WTC11 (cell line): ENCODE measurements at regions not wholly inside any gene's neighbourhood (a gene's known extent, or its start where the extent isn't known, plus 50 kb on each side); places are given as distances from the start of the nearest gene placed in this dataset.

ENCODE experiments used
- ATAC-seq: fragments of 200-7000 bp; cut with Tn5 transposase; 2 replicates; pipeline ENCODE4 v1.10.0; 2021; ENCODE audit warnings: mild to moderate bottlenecking, moderate library complexity
- CTCF ChIA-PET: fragments of 300-600 bp; sonication (Branson Sonifier 250); formaldehyde crosslinking; loops from one replicate; lab custom pipeline; 2021; ENCODE audit warnings: antibody characterized with exemption; lab: Charles Lee
- POLR2A ChIA-PET: fragments of 350-600 bp; sonication (Branson Sonifier 250); formaldehyde crosslinking; loops from one replicate; lab custom pipeline; 2021; ENCODE audit warnings: antibody characterized with exemption; lab: Charles Lee
- DNase-seq: peaks from one replicate; pipeline ENCODE4 v3.0.0; 2021; ENCODE audit warnings: low spot score
- H3K27ac Mint-ChIP-seq: 2 replicates; pipeline ENCODE4 v1.8.0; 2021; ENCODE audit warnings: mixed read lengths
- H3K27me3 Mint-ChIP-seq: 2 replicates; pipeline ENCODE4 v1.8.0; 2021; ENCODE audit warnings: low read depth, mild to moderate bottlenecking, moderate library complexity, mixed read lengths
- H3K36me3 Mint-ChIP-seq: 2 replicates; pipeline ENCODE4 v1.8.0; 2021; ENCODE audit warnings: mixed read lengths
- H3K4me1 Mint-ChIP-seq: 2 replicates; pipeline ENCODE4 v1.8.0; 2022; ENCODE audit warnings: mixed read lengths
- H3K4me3 Mint-ChIP-seq: 2 replicates; pipeline ENCODE4 v1.8.0; 2021; ENCODE audit warnings: mild to moderate bottlenecking, moderate library complexity, mixed read lengths
- H3K9me3 Mint-ChIP-seq: 2 replicates; pipeline ENCODE4 v1.8.0; 2021; ENCODE audit warnings: mixed read lengths
- ATF6 ChIP-seq: sonication (generic); formaldehyde crosslinking; IDR thresholded peaks from 2 replicates; pipeline ENCODE4 v1.8.1; 2023; ENCODE audit warnings: mild to moderate bottlenecking, missing genetic modification reagents
- E2F1 ChIP-seq: sonication (generic); formaldehyde crosslinking; IDR thresholded peaks from 2 replicates; pipeline ENCODE4 v1.8.0; 2022; ENCODE audit warnings: mild to moderate bottlenecking, missing genetic modification reagents
- ETV6 ChIP-seq: sonication (generic); formaldehyde crosslinking; IDR thresholded peaks from 2 replicates; pipeline ENCODE4 v1.8.1; 2022; ENCODE audit warnings: mild to moderate bottlenecking, missing genetic modification reagents
- FOXJ3 ChIP-seq: sonication (generic); formaldehyde crosslinking; IDR thresholded peaks from 2 replicates; pipeline ENCODE4 v1.9.0; 2021; ENCODE audit warnings: missing genetic modification reagents, mild to moderate bottlenecking, borderline replicate concordance
- FOXP1 ChIP-seq: sonication (generic); formaldehyde crosslinking; IDR thresholded peaks from 2 replicates; pipeline ENCODE4 v1.8.0; 2022; ENCODE audit warnings: missing genetic modification reagents, mild to moderate bottlenecking, moderate library complexity, borderline replicate concordance
- FOXP4 ChIP-seq: sonication (generic); formaldehyde crosslinking; IDR thresholded peaks from 2 replicates; pipeline ENCODE4 v1.8.0; 2022; ENCODE audit warnings: mild to moderate bottlenecking, missing genetic modification reagents
- MXD4 ChIP-seq: fragments of 250-450 bp; sonication (Bioruptor Pico); IDR thresholded peaks from 2 replicates; pipeline ENCODE4 v1.8.0; 2021; ENCODE audit warnings: mild to moderate bottlenecking, moderate library complexity, borderline replicate concordance
- MYBL2 ChIP-seq: sonication (generic); formaldehyde crosslinking; IDR thresholded peaks from 2 replicates; pipeline ENCODE4 v1.8.1; 2023; ENCODE audit warnings: mild to moderate bottlenecking, moderate library complexity, missing genetic modification reagents
- NFYB ChIP-seq: sonication (generic); formaldehyde crosslinking; conservative IDR thresholded peaks from 2 replicates; pipeline ENCODE4 v1.8.0; 2022; ENCODE audit warnings: low read depth, missing genetic modification reagents
- NR3C1 ChIP-seq: sonication (generic); formaldehyde crosslinking; conservative IDR thresholded peaks from 2 replicates; pipeline ENCODE4 v1.8.1; 2023; ENCODE audit warnings: low read depth, mild to moderate bottlenecking, missing genetic modification reagents
- RORB ChIP-seq: fragments of 250-450 bp; sonication (Bioruptor Pico); IDR thresholded peaks from 2 replicates; pipeline ENCODE4 v1.9.0; 2021; ENCODE audit warnings: mild to moderate bottlenecking
- SMAD3 ChIP-seq: sonication (generic); formaldehyde crosslinking; IDR thresholded peaks from 2 replicates; pipeline ENCODE4 v1.8.0; 2022; ENCODE audit warnings: missing genetic modification reagents, mild to moderate bottlenecking, borderline replicate concordance
- TEAD4 ChIP-seq: sonication (generic); formaldehyde crosslinking; IDR thresholded peaks from 2 replicates; pipeline ENCODE4 v1.8.0; 2022; ENCODE audit warnings: mild to moderate bottlenecking, missing genetic modification reagents
- ZNF232 ChIP-seq: sonication (generic); formaldehyde crosslinking; IDR thresholded peaks from 2 replicates; pipeline ENCODE4 v1.8.0; 2022; ENCODE audit warnings: mild to moderate bottlenecking, missing genetic modification reagents
- TF ChIP-seq, protein P1 (sequence below): sonication (generic); formaldehyde crosslinking; IDR thresholded peaks from 2 replicates; pipeline ENCODE4 v1.8.0; 2022; ENCODE audit warnings: mild to moderate bottlenecking, missing genetic modification reagents
- TF ChIP-seq, protein P2 (sequence below): sonication (generic); formaldehyde crosslinking; IDR thresholded peaks from 2 replicates; pipeline ENCODE4 v1.8.1; 2023; ENCODE audit warnings: mild to moderate bottlenecking, missing genetic modification reagents
- TF ChIP-seq, protein P3 (sequence below): sonication (generic); formaldehyde crosslinking; IDR thresholded peaks from 2 replicates; pipeline ENCODE4 v1.8.1; 2022; ENCODE audit warnings: mild to moderate bottlenecking, missing genetic modification reagents, moderate library complexity, borderline replicate concordance
- TF ChIP-seq, protein P4 (sequence below): sonication (generic); formaldehyde crosslinking; IDR thresholded peaks from 2 replicates; pipeline ENCODE4 v1.8.1; 2022; ENCODE audit warnings: missing genetic modification reagents, borderline replicate concordance

DNA sequence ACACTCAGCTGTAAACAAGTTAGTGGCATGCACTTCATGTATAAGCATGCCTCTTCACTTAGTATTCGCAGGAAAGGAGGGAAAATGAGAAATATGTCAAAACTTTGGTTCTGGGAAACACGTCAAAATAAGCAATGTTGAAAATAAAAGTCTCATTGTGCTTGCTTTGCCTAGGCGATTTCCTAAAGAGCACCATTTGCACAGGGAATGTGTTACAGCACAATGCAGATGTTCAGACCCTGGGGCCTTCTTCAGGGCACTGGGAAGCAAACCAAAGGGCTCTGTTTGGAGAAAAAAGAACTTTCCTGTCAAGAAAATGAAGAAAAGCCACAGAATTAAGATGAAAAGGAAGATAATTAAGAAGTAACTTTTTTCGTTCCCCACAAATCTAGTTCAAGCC is 98.6 kb upstream of the PLD5 start (continued):
- TF ChIP-seq, protein P1, sequence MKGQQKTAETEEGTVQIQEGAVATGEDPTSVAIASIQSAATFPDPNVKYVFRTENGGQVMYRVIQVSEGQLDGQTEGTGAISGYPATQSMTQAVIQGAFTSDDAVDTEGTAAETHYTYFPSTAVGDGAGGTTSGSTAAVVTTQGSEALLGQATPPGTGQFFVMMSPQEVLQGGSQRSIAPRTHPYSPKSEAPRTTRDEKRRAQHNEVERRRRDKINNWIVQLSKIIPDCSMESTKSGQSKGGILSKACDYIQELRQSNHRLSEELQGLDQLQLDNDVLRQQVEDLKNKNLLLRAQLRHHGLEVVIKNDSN (CRISPR knock-in tag): no peak
- TF ChIP-seq NR3C1 (no peak), FOXJ3 (no peak), MYBL2 (CRISPR knock-in tag) (no peak), E2F1 (CRISPR knock-in tag) (no peak), ATF6 (no peak), FOXP1 (CRISPR knock-in tag) (no peak)
- TF ChIP-seq, protein P2, sequence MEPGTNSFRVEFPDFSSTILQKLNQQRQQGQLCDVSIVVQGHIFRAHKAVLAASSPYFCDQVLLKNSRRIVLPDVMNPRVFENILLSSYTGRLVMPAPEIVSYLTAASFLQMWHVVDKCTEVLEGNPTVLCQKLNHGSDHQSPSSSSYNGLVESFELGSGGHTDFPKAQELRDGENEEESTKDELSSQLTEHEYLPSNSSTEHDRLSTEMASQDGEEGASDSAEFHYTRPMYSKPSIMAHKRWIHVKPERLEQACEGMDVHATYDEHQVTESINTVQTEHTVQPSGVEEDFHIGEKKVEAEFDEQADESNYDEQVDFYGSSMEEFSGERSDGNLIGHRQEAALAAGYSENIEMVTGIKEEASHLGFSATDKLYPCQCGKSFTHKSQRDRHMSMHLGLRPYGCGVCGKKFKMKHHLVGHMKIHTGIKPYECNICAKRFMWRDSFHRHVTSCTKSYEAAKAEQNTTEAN (CRISPR knock-in tag): no peak
- TF ChIP-seq, protein P3, sequence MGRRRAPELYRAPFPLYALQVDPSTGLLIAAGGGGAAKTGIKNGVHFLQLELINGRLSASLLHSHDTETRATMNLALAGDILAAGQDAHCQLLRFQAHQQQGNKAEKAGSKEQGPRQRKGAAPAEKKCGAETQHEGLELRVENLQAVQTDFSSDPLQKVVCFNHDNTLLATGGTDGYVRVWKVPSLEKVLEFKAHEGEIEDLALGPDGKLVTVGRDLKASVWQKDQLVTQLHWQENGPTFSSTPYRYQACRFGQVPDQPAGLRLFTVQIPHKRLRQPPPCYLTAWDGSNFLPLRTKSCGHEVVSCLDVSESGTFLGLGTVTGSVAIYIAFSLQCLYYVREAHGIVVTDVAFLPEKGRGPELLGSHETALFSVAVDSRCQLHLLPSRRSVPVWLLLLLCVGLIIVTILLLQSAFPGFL (CRISPR knock-in tag): no peak
- TF ChIP-seq, protein P4, sequence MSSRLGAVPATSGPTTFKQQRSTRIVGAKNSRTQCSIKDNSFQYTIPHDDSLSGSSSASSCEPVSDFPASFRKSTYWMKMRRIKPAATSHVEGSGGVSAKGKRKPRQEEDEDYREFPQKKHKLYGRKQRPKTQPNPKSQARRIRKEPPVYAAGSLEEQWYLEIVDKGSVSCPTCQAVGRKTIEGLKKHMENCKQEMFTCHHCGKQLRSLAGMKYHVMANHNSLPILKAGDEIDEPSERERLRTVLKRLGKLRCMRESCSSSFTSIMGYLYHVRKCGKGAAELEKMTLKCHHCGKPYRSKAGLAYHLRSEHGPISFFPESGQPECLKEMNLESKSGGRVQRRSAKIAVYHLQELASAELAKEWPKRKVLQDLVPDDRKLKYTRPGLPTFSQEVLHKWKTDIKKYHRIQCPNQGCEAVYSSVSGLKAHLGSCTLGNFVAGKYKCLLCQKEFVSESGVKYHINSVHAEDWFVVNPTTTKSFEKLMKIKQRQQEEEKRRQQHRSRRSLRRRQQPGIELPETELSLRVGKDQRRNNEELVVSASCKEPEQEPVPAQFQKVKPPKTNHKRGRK (CRISPR knock-in tag): no peak

DNA sequence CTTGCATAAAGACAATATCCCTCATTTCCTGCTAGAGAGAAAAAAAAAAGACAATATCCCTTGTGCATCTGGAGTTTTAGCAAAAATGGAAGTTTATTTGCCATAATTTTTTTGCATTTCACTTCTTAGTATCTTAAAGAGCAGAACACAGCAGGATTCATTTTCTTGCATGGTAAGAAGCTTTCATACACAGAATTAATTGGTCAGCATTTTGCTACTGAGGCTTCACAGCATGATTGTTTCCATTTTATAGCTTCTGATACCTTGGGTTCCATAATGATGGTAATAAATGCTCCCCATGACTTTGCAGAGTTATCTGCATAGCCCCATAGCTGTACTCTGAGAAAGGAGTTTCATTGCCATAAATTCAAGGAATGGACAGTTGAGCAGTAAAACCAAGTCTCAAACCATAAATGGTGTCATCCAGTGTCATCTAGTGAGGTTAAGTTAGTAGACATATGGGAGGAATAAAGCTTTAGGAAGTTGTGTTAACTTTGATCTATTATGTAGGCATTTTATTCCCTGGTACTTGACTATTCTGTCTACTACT is 88.8 kb upstream of the PLD5 start:
- DNase-seq (no peak), ATAC-seq (no peak)
- Mint-ChIP-seq H3K36me3 (no peaks in the 10 kb centered on the region; the same call in none of the 2 replicates), H3K9me3 (peaks cover 8% of the 10 kb centered on the region), H3K4me1 (peaks cover 11% of the 10 kb centered on the region), H3K4me3 (no peak overlapping the region), H3K27me3 (no peaks in the 10 kb centered on the region), H3K27ac (no peak overlapping the region)
- POLR2A ChIA-PET: no interaction called here
- TF ChIP-seq FOXP4 (CRISPR knock-in tag) (no peak), ZNF232 (no peak), MYBL2 (CRISPR knock-in tag) (no peak), SMAD3 (CRISPR knock-in tag) (no peak), RORB (CRISPR knock-in tag) (no peak), ETV6 (CRISPR knock-in tag) (no peak), MXD4 (CRISPR knock-in tag) (no peak), TEAD4 (CRISPR knock-in tag) (no peak), NFYB (no peak)
- CTCF ChIA-PET: no interaction called here
